H1 (cell line): ENCODE measurements at regions not wholly inside any gene's neighbourhood (a gene's known extent, or its start where the extent isn't known, plus 50 kb on each side); places are given as distances from the start of the nearest gene placed in this dataset.

Experiments used
- CTCF ChIA-PET: fragments of 300-600 bp; sonication (Branson Sonifier 250); formaldehyde crosslinking; loops from one replicate; lab custom pipeline; 2021; ENCODE audit not compliant: partially characterized antibody; lab: Charles Lee
- POLR2A ChIA-PET: fragments of 300-600 bp; sonication (Branson Sonifier 250); formaldehyde crosslinking; loops from one replicate; lab custom pipeline; 2021; ENCODE audit warnings: inconsistent platforms; ENCODE audit not compliant: partially characterized antibody; lab: Charles Lee
- DNase-seq, 2 experiments: peaks; one replicate each; pipeline versions ENCODE4 v3.0.0 to v3.0.0-alpha.2; 2010 to 2022; ENCODE audit warnings: low spot score in 2 of 2, low read depth in 1 of 2, mixed read lengths in 1 of 2
- FAIRE-seq: peaks from 2 replicates; lab custom pipeline; 2011; peaks lifted over from hg19 to GRCh38; lab: Jason Lieb, UNC
- H2AFZ ChIP-seq: 2 replicates; pipeline ENCODE4 v1.8.1; 2012; ENCODE audit warnings: low read length, inconsistent platforms
- H2AK5ac ChIP-seq: 2 replicates; pipeline ENCODE4 v1.6.1; 2013; ENCODE audit warnings: low read depth, low read length
- H2BK120ac ChIP-seq: replicated peaks from 2 replicates; pipeline ENCODE3; 2013; ENCODE audit warnings: low read depth, low read length, inconsistent platforms
- H2BK12ac ChIP-seq: 2 replicates; pipeline ENCODE4 v1.6.1; 2013; ENCODE audit warnings: low read depth, low read length
- H2BK15ac ChIP-seq: 2 replicates; pipeline ENCODE4 v1.6.1; 2013; ENCODE audit warnings: low read length
- H2BK20ac ChIP-seq: 2 replicates; pipeline ENCODE4 v1.6.1; 2013; ENCODE audit warnings: low read length
- H2BK5ac ChIP-seq: 2 replicates; pipeline ENCODE4 v1.6.1; 2013; ENCODE audit warnings: low read depth, low read length
- H3K14ac ChIP-seq: 2 replicates; pipeline ENCODE4 v1.6.1; 2013; ENCODE audit warnings: inconsistent platforms; ENCODE audit not compliant: insufficient read length
- H3K18ac ChIP-seq: 2 replicates; pipeline ENCODE4 v1.6.1; 2013; ENCODE audit warnings: low read length; ENCODE audit errors: extremely low read depth
- H3K23ac ChIP-seq: 2 replicates; pipeline ENCODE4 v1.6.1; 2013; ENCODE audit warnings: inconsistent platforms; ENCODE audit not compliant: insufficient read length
- H3K23me2 ChIP-seq: 2 replicates; pipeline ENCODE4 v1.6.1; 2013; ENCODE audit warnings: low read depth, low read length
- H3K27ac ChIP-seq: 2 replicates; pipeline ENCODE4 v1.6.1; 2011; ENCODE audit warnings: low read depth, low read length, inconsistent platforms
- H3K27me3 ChIP-seq, 4 experiments: replicated peaks in 1 of 4; 1 replicate in 1 of 4; 2 replicates in 3 of 4; pipeline versions ENCODE4 v1.6.1 to v1.8.1; 2011 to 2013; ENCODE audit warnings: low read length in 3 of 4, mild to moderate bottlenecking in 3 of 4, inconsistent platforms in 2 of 4, mixed read lengths in 2 of 4, moderate library complexity in 1 of 4; ENCODE audit not compliant: control insufficient read depth in 3 of 4, insufficient read depth in 3 of 4; ENCODE audit errors: extremely low read depth in 1 of 4
- H3K36me3 ChIP-seq, 4 experiments: 2 replicates each; pipeline versions ENCODE4 v1.6.1 to v1.8.1; 2011 to 2013; ENCODE audit warnings: mild to moderate bottlenecking in 4 of 4, low read length in 3 of 4, moderate library complexity in 2 of 4, control low read depth in 1 of 4, inconsistent platforms in 1 of 4; ENCODE audit not compliant: insufficient read depth in 4 of 4, control insufficient read depth in 2 of 4
- H3K4ac ChIP-seq: replicated peaks from 2 replicates; pipeline ENCODE3; 2013; ENCODE audit warnings: low read length, low read depth, mixed read lengths, inconsistent platforms; ENCODE audit not compliant: insufficient read length
- H3K4me1 ChIP-seq, 4 experiments: replicated peaks in 1 of 4; 1 replicate in 1 of 4; 2 replicates in 3 of 4; pipeline versions ENCODE4 v1.6.1 to v1.8.1; 2011 to 2013; ENCODE audit warnings: low read length in 3 of 4, inconsistent platforms in 2 of 4, mixed read lengths in 1 of 4; ENCODE audit not compliant: insufficient read depth in 4 of 4, control insufficient read depth in 3 of 4
- H3K4me2 ChIP-seq, 2 experiments: 2 replicates each; pipeline versions ENCODE4 v1.6.1 to v1.8.1; 2011 to 2013; ENCODE audit warnings: low read depth in 2 of 2, low read length in 2 of 2, control low read depth in 1 of 2, inconsistent platforms in 1 of 2, mild to moderate bottlenecking in 1 of 2; ENCODE audit not compliant: insufficient read depth in 1 of 2
- H3K4me3 ChIP-seq, 4 experiments: fragments of 200-600, 300-600 bp in 1 of 4; sonication (generic), shearing (Covaris generic), sonication (Bioruptor Twin) in 1 of 4; 2 replicates each; pipeline versions ENCODE4 v1.5.1 to v1.8.1; 2011 to 2016; ENCODE audit warnings: low read length in 4 of 4, low read depth in 3 of 4, control low read depth in 2 of 4, inconsistent platforms in 2 of 4, mild to moderate bottlenecking in 2 of 4, mixed read lengths in 1 of 4, moderate library complexity in 1 of 4; ENCODE audit not compliant: insufficient read depth in 2 of 4; ENCODE audit errors: extremely low read depth in 1 of 4
- H3K56ac ChIP-seq: replicated peaks from 2 replicates; pipeline ENCODE3; 2013; ENCODE audit warnings: low read depth, mild to moderate bottlenecking, mixed read lengths, low read length, inconsistent platforms; ENCODE audit not compliant: insufficient read length
- H3K79me1 ChIP-seq: 2 replicates; pipeline ENCODE4 v1.6.1; 2013; ENCODE audit warnings: low read depth, low read length, control low read depth
- H3K79me2 ChIP-seq, 2 experiments: 2 replicates each; pipeline versions ENCODE4 v1.6.1 to v1.8.1; 2012 to 2013; ENCODE audit warnings: low read length in 2 of 2, mild to moderate bottlenecking in 2 of 2, inconsistent platforms in 1 of 2; ENCODE audit not compliant: insufficient read depth in 2 of 2, control insufficient read depth in 1 of 2
- H3K9ac ChIP-seq, 4 experiments: replicated peaks in 1 of 4; 1 replicate in 1 of 4; 2 replicates in 3 of 4; pipeline versions ENCODE4 v1.6.1 to v1.8.1; 2011 to 2013; ENCODE audit warnings: low read depth in 3 of 4, low read length in 3 of 4, control low read depth in 2 of 4, mild to moderate bottlenecking in 2 of 4, moderate library complexity in 2 of 4, inconsistent platforms in 1 of 4; ENCODE audit errors: extremely low read depth in 1 of 4
- H3K9me3 ChIP-seq, 2 experiments: 2 replicates each; pipeline versions ENCODE4 v1.6.1 to v1.8.1; 2012 to 2013; ENCODE audit warnings: mild to moderate bottlenecking in 2 of 2, moderate library complexity in 2 of 2, control low read depth in 1 of 2, inconsistent platforms in 1 of 2, low read depth in 1 of 2, low read length in 1 of 2, mixed read lengths in 1 of 2; ENCODE audit not compliant: insufficient read depth in 2 of 2
- H4K20me1 ChIP-seq, 2 experiments: replicated peaks in 1 of 2; 2 replicates each; pipeline versions ENCODE3 to v1.8.1; 2011 to 2013; ENCODE audit warnings: inconsistent platforms in 2 of 2, low read length in 2 of 2, mild to moderate bottlenecking in 1 of 2; ENCODE audit not compliant: insufficient read depth in 2 of 2, control insufficient read depth in 1 of 2
- H4K5ac ChIP-seq: 2 replicates; pipeline ENCODE4 v1.6.1; 2013; ENCODE audit warnings: low read length, low read depth, mixed read lengths, inconsistent platforms; ENCODE audit not compliant: insufficient read length
- H4K8ac ChIP-seq: 2 replicates; pipeline ENCODE4 v1.8.0; 2013; ENCODE audit warnings: mild to moderate bottlenecking, moderate library complexity, low read length, inconsistent platforms; ENCODE audit not compliant: insufficient read depth; ENCODE audit errors: extremely low read depth
- H4K91ac ChIP-seq: replicated peaks from 2 replicates; pipeline ENCODE3; 2013; ENCODE audit warnings: low read length, mixed read lengths, inconsistent platforms; ENCODE audit not compliant: insufficient read length
- SP4 ChIP-seq: IDR thresholded peaks from 2 replicates; pipeline ENCODE4 v1.6.1; 2012; ENCODE audit warnings: low read length, inconsistent platforms
- TEAD4 ChIP-seq: IDR thresholded peaks from 2 replicates; pipeline ENCODE4 v1.6.1; 2012; ENCODE audit warnings: low read depth, low read length, inconsistent platforms, mixed read lengths
- WGBS, 2 experiments: shearing (Covaris generic) in 1 of 2; methylation state at CpG; one replicate each; pipeline versions ENCODE4 v1.1.6 to v1.1.7; 2013 to 2015; ENCODE audit warnings: low lambda C conversion rate in 2 of 2, mixed read lengths in 2 of 2, inconsistent platforms in 1 of 2, low coverage in 1 of 2, missing lambda C conversion rate in 1 of 2; ENCODE audit not compliant: insufficient replicate concordance in 2 of 2, insufficient coverage in 1 of 2, insufficient read length in 1 of 2; ENCODE audit errors: extremely low coverage in 1 of 2, missing lambda C conversion rate in 1 of 2; 5-methylcytosine and 5-hydroxymethylcytosine counted together

DNA sequence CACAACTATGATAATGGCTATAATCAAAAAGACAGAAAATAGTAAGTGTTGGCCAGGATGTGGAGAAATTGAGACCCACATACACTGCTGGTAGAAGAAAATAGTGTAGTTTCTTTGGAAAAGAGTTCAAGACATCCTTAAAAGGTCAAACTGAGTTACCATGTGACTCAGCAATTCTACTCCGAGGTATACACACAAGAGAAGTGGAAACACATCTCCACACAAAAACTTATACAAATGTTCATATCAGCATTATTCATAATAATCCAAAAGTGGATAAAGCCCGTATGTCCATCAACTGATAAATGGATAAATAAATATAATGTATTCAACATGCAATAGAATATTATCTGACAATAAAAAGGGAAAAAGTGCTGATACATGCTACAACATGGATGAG is 532.2 kb downstream of the NR2F1-AS1 start:
- Histone ChIP-seq H3K4me2 (no peak overlapping the region), H4K8ac (no peak overlapping the region), H3K4me1 (no peaks in the 10 kb centered on the region), H3K9me3 (no peaks in the 10 kb centered on the region), H2BK5ac (no peak overlapping the region), H3K23ac (no peak overlapping the region), H3K79me1 (no peaks in the 10 kb centered on the region), H3K79me2 (no peaks in the 10 kb centered on the region), H3K4ac (no peak overlapping the region), H2AFZ (no peak overlapping the region), H3K18ac (no peak overlapping the region), H3K9ac (no peak overlapping the region), H2BK20ac (no peak overlapping the region), H4K91ac (no peak overlapping the region), H3K56ac (no peak overlapping the region), H4K5ac (no peak overlapping the region), H2BK12ac (no peak overlapping the region), H3K27ac (no peak overlapping the region), H4K20me1 (no peaks in the 10 kb centered on the region), H3K23me2 (no peaks in the 10 kb centered on the region), H2BK120ac (no peak overlapping the region), H3K14ac (no peak overlapping the region), H3K4me3 (no peak overlapping the region), H3K36me3 (no peaks in the 10 kb centered on the region), H2BK15ac (no peak overlapping the region), H2AK5ac (no peak overlapping the region), H3K27me3 (no peaks in the 10 kb centered on the region)
- no peak for DNase-seq
- WGBS, 2 experiments = 89% methylated on average over 2 of the region's 2 CpGs; no CpG with 5 or more reads in 1 of the 2 experiments
- no peak for TF ChIP-seq TEAD4
- no peak for TF ChIP-seq SP4
- CTCF ChIA-PET = no interaction called here
- no peak for FAIRE-seq
- POLR2A ChIA-PET = no interaction called here
